ENCODE measurements at regions not wholly inside any gene's neighbourhood (a gene's known extent, or its start where the extent isn't known, plus 50 kb on each side); places are given as distances from the start of the nearest gene placed in this dataset.

- TF ChIP-seq CTCF (IDR thresholded peaks at IDR 0.05; ENCODE audit: low read depth, low read length, missing input control) (no peak), YY1 (IDR thresholded peaks at IDR 0.05) (no peak), TAF1 (conservative IDR thresholded peaks at IDR 0.05) (no peak), ZBTB33 (IDR thresholded peaks at IDR 0.05) (no peak), FOXA1 (IDR thresholded peaks at IDR 0.05) (no peak), RXRA (IDR thresholded peaks at IDR 0.05) (no peak)
These were observed 223.8 kb upstream of the KLF6 start for GRCh38 chr10:4008676-4009382.

All from liver (tissue), 3 donors.